GM18498 (cell line): ENCODE measurements at regions not wholly inside any gene's neighbourhood (a gene's known extent, or its start where the extent isn't known, plus 50 kb on each side); places are given as distances from the start of the nearest gene placed in this dataset.

Source experiments
- ATAC-seq: cut with Tn5 transposase; IDR thresholded peaks from one replicate; pipeline ENCODE4 v1.9.1; 2021; ENCODE audit warnings: mild to moderate bottlenecking, moderate library complexity; ENCODE audit not compliant: unreplicated experiment

DNA sequence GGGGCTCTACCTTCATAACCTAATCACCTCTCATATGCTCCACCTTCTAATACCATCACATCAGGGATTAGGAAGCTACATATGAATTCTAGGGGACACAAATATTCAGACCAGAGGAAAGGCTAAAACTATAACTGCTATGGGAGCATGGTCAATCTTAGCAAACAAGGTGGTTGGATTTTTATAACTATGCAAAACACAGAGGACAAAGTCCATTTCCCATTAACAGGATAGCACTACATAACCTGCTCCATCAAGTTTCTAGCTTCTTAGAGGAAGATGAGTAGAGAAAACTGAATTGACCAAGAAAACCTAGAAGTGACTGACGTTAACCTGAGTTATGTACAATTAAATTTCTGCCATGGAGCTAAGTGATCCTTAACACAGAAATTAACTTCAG lies 398.6 kb downstream of the TBL1XR1 start:
- ATAC-seq, result no peak

DNA sequence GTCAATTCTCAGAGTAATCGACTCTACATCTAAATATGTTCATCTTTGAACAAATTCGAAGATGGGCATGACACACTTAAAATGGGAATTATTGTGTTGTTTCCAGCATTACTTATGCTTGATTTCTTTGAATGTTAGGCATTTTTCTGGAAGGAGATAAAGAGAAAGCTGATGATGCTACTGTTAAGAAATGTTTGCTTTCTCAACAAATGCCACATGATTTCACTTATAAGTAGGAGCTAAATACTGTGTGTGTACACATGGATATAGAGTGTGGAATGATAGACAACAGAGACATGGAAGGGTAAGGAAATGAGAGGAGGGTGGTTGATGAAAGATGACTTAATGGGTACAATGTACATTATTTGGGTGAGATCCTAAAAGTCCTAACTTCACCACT lies 400.9 kb downstream of the TBL1XR1 start:
- no peak for ATAC-seq

DNA sequence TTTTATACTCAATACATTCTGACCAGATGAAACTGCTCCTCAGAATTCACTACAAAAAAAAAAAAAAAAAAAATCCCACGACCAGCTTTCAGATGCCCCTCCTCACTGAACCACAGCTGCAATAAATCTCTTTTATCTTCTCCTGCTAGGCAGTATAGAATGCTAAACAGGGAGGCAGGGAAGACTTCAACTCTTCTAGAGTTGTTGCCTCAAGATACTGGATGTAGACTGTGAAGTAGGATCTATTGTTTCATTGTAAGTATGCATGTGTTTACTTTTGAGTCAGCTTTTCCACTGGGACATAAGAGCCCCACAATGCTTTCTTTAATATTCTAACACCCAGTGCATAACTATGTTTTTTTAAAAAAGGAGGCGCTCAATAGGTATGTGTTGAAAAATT lies 401.4 kb downstream of the TBL1XR1 start:
- no peak for ATAC-seq

DNA sequence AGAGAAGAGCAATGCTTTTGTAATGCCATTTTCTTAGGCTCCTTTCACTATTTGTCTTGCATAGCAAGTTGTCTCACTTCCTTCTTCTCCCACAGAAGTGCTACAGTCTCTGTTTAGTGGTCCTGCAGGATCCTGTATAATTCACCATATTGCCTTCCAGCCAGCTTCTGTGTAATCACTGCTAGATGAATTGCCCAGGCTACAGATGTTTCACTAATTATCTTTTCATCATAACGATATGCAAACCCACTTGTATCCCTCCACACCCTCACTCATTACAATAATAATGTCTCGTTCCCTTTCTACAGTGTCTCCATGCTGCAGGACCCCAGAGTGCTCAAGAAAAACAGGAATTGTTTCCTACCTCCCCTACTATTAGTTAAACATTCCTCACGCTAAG lies 402.9 kb downstream of the TBL1XR1 start:
- no peak for ATAC-seq

DNA sequence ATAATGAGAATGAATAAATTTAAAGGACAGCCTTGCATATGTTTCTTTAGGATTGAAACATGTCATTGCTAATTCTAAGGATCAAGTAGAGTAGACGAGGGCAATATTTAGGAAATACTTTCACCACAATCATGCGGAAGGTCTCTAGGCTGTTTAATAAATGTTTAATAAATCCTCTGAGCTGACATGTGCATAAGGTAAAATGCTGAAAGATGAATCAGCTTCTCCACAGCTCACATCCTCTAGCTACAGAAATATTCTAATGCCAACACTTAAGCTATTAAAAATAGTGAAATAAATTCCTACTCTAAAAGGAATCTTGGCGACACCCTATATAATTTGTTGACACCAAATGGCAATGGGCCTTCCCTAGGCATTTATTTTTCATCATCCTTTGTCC lies 407.3 kb downstream of the TBL1XR1 start:
- ATAC-seq, result no peak

DNA sequence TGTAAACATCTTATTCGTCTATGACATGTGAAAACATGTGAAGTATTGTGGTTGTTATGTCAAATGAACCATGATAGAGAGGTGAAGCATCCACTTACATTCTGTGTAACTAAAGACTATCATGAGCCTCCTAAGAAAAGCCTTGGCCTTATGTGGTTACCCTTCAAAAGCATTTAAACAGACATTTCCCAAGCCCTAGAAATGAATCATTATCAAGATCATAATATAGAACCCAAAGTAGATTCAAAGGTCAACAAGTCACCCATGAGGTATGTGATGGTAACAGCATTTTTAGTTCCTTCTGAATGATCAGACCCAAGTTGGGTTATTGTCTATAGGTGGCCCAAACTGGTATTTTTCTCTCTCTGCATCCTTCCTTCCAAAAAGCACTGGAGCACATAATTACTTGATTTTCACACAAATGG lies 408.0 kb downstream of the TBL1XR1 start:
- no peak for ATAC-seq

DNA sequence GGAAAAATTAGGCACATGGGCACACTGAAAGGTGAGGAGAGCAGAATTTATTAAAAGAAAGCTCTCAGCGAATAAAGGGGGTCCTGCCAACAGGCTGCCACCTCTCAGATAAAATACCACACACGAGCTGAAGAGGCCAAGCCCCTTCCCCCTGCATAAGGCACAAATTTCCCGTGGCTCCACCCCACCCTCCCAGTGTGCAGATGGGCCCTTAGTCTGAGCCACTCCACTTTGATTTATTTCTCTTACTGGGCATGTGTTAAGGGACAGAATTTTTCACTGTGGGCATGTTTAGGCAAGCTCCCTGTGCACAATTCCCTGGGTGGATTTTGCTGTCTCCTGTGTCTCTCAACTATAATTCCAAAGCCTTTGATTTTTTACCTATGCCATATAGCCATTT lies 409.8 kb downstream of the TBL1XR1 start:
- ATAC-seq, result no peak

DNA sequence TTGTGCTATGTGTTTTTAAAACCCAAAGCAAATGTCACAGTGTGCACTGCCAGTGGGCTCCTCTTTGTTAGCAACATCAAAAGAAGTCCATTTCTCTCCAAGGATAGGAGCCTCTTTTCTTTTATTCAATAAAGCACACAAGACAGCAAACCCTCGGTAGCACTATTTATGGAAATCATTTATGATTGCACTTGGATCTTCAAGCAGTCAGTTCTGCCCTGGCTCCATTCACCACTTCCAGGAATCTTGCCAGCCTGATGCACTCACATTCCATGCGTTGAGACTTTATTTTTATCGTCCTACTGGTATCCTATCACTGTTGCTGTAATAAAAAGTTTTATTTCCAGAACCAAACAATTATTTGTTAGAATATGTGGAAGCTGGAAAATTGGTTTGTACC lies 412.1 kb downstream of the TBL1XR1 start:
- ATAC-seq, result no peak

DNA sequence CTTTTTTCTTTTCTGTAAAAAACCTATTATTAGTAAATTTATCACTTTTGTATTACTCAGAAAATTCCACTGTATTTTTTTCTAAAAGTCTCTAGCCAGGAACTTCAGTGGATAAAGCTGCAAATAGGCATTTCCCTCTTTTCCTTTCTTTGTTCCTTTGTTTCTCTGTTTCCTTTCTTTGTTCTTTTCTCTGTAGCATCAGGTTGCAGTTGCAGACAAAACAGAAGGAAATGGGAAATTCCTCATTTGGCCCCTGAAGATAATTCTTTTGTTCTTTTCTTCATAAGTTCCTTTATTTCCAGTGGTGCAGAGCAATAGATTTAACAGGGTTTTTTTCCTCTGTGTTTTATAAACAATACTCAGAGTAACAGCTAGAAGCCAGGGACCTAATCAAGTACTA lies 416.5 kb downstream of the TBL1XR1 start:
- no peak for ATAC-seq

DNA sequence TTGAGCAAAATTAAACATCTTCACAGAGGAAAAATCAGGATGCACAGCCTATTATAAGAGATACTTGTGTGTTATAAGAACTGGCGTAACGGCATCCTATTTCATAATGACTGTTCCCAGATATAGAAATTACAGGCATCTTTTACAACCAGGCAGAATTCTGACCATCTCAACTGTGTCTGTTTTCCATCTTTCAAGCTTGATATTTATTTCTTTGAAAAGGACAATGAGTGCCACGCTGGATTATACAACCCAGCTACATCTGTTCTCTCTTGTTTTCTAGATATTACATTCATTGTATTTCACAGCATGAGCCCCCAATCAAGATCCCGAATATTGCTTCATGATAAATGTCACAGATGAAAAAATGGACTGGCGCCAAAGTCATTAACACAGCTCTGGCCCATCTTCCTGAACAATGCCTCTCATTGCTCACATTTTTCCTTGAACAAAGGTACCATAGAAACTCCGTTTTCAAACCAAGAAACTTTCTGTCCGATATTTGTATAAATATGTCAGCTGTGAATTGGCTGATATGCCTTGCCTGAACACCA lies 420.6 kb downstream of the TBL1XR1 start:
- ATAC-seq, result no peak

DNA sequence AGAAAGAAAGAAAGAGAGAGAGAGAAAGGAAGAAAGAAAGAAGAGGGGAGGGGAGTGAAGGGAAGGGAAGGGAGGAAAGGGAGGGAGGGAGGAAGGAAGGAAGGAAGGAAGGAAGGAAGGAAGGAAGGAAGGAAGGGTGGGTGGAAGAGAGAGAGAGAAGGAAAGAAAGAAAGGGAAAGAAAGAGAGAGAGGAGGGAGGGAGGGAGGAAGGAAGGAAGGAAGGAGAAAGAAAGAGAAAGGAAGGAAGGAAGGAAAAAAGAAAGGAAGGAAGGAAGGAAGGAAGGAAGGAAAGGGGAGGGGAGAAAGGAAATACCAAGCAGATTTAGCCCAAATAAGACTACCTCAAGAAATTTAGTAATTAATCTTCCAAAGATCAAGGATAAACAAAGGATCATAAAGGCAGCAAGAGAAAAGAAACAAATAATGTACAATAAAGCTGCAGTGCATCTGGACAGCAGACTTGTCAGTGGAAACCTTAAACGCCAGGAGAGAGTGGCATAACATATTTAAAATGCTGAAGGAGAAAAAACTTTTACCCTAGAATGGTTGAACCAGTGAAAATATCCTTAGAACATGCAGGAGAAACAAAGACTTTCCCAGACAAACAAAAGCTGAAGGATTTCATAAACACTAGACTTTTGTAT lies 427.6 kb downstream of the TBL1XR1 start:
- no peak for ATAC-seq

DNA sequence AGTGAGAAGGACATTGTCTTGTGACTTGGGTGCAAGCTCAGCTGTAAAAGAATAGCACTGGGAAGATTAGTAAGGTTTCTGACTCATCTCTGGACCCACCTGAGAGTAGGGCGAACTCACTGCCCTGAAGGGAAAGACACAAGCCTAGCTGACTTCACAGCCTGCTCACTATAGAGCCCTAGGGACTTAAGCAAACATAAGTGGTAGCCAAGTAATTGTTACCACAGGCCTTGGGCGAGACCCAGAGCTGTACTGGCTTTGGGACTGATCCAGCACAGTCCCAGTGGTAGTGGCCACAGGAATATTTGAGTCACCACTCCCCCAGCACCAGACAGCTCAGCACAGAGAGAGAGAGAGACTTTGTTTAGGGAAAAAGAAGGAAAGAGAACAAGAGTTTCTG lies 429.9 kb downstream of the TBL1XR1 start:
- ATAC-seq, result no peak

DNA sequence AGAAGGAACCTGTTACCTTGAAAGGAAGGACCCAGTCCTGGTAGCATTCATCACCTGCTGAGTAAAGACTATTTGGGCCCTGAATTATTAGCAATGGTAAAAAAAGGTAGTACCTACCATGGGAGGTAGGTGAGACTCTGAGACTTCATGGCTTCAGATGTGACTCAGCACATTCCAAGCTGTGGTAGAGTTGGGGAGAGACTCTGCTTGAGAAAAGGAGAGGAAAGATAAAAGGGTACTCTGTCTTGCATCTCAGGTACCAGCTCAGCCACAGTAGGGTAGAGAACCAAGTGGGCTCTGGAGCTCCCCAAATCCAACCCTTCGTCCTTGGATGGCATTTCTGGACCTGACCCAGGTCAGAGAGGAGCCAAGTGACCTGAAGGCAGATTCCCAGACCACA lies 430.4 kb downstream of the TBL1XR1 start:
- ATAC-seq, result no peak

DNA sequence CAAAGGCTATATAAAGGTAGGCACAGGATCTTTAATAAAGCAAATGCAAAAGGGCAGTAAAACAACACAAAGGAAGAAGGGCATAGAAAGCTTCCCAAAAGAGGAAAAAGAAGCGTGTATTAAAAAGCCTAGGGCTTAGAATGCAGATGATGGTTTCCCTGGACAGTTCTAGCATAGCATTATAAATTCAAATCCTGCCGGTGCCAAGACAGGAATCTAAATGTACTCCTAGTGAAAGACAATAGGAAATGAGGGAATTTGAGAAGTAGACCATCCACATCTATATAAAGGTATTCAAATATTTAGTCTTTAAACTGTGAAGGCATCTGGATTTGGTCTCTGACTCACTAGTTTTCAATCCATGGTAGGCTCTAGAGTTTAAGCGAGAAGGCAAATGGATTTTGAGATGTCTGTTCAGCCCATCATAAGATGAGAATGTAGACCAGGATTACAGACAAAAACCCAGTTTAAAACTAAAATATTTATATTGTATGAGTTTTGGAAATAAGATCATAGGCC lies 431.8 kb downstream of the TBL1XR1 start:
- ATAC-seq, result no peak

DNA sequence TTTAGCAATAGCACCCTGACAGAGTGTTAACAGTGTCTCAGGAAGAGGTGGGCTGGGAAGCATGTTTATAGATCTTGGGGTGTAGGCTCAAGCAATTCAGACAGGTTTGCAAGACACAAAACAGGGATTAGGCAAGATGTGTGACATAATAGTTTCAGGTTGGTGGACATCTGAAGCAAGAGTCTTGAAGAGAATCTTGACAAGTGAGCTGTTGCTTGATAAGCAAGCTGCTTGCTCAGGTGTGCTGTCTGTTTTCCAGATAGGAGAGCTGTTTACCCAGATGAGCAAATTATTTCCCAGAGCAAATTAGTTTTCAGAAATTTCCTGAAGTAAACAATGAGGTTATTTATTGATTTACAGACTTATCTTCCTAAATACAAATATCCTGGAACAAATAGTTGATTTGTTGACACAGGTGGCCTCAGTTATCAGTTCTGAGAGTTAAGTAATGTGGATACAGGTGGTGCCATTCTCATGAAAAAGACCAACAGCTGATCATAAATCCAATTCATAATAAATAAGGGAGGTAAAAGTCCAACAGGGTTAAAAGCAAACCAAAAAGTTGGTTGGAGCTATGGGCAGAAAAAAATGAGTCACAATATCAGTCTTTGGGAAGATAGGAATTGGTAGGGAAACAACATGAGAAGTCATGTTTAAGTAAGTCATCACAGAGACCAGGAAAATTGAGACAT lies 437.3 kb downstream of the TBL1XR1 start:
- no peak for ATAC-seq

DNA sequence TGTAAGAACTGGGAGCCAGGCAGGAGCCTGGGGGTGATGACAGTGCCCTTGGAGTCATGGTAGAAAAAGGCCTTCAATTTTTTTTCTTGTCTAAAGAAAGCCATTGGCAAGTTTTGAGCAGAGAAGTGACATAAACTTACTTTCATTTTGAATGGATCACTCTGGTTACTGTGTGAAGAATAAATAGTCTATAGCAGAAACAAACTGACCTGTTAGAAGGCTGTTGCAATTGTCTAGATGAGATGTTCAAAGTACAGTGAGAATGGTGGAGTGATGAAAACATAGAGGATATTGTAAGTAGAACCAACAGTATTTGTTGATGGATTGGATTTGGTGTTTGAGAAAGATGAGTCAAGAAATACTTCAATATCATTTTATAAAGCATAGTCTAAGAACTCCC lies 439.9 kb downstream of the TBL1XR1 start:
- no peak for ATAC-seq

DNA sequence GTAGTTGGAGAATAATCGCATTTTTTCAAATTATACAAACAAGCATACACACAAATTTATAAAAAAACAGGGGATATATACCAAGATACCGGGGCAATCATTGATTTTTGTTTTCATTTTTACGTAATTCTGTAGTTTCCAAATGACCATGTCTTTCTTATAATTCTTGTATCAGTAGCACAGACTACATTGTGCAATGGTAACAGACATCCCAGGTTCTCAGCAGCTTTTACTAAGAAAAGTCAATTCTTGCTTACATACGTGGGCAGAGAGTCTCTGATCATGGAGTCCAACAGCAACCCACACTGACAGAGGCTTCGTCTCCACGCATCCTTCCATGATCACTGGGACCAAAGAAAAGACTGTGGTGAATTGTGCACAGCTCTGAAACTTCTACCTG lies 441.3 kb downstream of the TBL1XR1 start:
- ATAC-seq, result no peak

DNA sequence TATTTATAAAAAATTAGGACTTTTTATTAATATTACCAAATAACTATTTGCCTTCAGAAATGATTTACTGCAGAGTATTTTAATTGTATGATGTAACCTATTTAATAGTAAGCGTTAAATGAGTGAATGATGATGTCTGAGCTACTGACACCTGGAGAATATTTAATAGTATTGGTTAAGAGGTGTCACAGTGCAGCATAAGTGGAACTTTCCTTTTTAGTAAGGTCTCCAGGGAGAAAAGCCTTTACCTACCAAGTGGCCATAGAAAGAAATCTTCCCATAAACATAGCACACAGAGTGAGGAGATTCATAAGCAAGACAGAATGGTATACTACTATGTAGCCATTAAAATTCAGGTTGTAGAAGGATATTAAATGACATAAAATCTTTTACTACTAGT lies 441.7 kb downstream of the TBL1XR1 start:
- ATAC-seq, result no peak

DNA sequence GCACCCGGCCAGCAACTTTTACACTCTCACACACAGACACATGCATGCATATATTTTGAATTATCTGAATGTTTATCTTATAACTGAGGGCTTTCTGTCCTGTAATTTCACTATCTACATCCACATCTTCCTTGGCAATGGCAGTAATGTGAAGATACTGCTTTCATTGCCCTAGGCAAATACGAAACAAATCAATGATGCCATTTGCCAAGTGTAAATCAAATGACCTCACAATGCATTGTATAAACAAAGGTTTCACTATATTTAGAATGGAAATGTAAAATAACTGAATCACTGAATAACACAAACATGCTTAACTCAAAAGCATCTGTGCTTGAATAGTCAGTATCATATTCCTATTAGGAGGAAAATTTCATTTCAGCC lies 455.6 kb downstream of the TBL1XR1 start:
- ATAC-seq, result no peak

DNA sequence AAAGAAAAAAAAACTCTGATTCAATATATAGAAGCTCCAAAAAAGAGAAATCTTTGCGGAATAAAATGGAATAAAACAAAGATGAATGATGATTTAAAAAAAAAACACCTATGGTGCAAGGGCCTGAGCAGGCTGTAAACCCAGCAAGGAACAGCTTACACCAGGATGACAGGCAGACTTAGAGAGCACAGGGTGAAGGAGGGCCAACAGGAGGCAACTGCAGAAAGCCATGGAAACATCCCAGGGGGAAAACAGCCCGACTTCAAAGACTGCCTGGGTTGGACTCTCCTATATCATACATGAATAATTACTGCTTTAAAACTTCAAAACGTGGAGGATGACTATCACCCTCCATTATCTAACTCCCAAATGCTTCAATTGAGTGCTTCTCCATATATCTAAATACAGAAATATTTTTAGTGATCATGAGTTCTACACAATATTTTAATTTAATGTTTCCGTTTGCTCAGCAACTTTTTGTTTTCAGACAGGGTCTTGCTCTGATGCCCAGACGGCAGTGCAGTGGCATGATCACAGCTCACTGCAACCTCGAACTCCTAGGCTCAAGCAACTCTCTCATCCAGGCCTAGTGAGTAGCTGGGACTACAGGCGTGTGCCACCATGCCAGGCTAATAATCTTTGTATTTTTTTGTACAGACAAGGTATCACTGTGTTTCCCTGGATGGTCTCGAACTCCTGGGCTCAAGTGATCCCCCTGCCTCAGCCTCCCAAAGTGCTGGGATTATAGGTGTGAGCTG lies 456.2 kb downstream of the TBL1XR1 start:
- no peak for ATAC-seq

DNA sequence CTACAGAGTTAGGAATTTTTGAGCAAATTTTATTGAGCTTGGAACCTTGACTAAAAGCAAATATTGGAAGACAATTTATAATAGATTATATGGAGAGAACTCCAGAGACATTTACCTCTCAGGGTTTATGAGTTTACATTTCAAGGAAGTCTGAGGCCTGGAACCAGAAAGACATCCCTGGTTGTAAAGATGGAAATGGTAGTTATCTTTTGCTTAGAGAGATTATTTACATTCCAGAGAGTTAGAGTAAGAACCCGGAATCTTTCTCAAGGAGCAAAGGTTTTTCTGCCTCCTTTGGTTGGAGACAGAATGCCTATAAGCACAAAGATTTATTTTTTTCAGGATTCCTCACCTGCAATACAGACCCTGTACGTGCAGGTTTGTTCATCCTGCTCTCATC lies 458.1 kb downstream of the TBL1XR1 start:
- no peak for ATAC-seq
